ENCODE measurements at regions not wholly inside any gene's neighbourhood (a gene's known extent, or its start where the extent isn't known, plus 50 kb on each side); places are given as distances from the start of the nearest gene placed in this dataset.
A peak's percentile ranks its signal among the peaks of the same experiment; 100 is the strongest.

- H3K4me3 ChIP-seq (ENCODE audit: control insufficient read depth, low read depth, low read length), result no peak overlapping the region
- no peak for TF ChIP-seq CTCF (conservative IDR thresholded peaks at IDR 0.05; ENCODE audit: control insufficient read depth, insufficient read depth, low read depth, low read length)
- peak; percentile 69 for DNase-seq (ENCODE audit: low read depth)
Observed at GRCh38 chr15:62607643-62608042, 434.9 kb upstream of the TPM1 start.

GRCh38 chr15:62608369-62608768, 434.2 kb upstream of the TPM1 start:
- no peak for TF ChIP-seq CTCF (conservative IDR thresholded peaks at IDR 0.05; ENCODE audit: control insufficient read depth, insufficient read depth, low read depth, low read length)
- H3K4me3 ChIP-seq (ENCODE audit: control insufficient read depth, low read depth, low read length), result no peak overlapping the region
- DNase-seq (ENCODE audit: low read depth), result no peak

- no peak for DNase-seq (ENCODE audit: low read depth)
- TF ChIP-seq CTCF (conservative IDR thresholded peaks at IDR 0.05; ENCODE audit: control insufficient read depth, insufficient read depth, low read depth, low read length), result no peak
- H3K4me3 ChIP-seq (ENCODE audit: control insufficient read depth, low read depth, low read length), result no peak overlapping the region
Observed at GRCh38 chr15:62610265-62610869, 432.2 kb upstream of the TPM1 start.

- no peak for TF ChIP-seq CTCF (conservative IDR thresholded peaks at IDR 0.05; ENCODE audit: control insufficient read depth, insufficient read depth, low read depth, low read length)
- no peak for DNase-seq (ENCODE audit: low read depth)
Observed at GRCh38 chr15:62611002-62611401, 431.5 kb upstream of the TPM1 start.

GRCh38 chr15:62612183-62612733, 430.3 kb upstream of the TPM1 start:
- no peak for TF ChIP-seq CTCF (conservative IDR thresholded peaks at IDR 0.05; ENCODE audit: control insufficient read depth, insufficient read depth, low read depth, low read length)
- H3K4me3 ChIP-seq (ENCODE audit: control insufficient read depth, low read depth, low read length), result no peak overlapping the region
- no peak for DNase-seq (ENCODE audit: low read depth)

More at GRCh38 chr15:62611002-62611401, 431.5 kb upstream of the TPM1 start:
- H3K4me3 ChIP-seq (ENCODE audit: control insufficient read depth, low read depth, low read length), result no peak overlapping the region

GRCh38 chr15:62612771-62613170, 429.8 kb upstream of the TPM1 start:
- H3K4me3 ChIP-seq (ENCODE audit: control insufficient read depth, low read depth, low read length), result no peak overlapping the region
- TF ChIP-seq CTCF (conservative IDR thresholded peaks at IDR 0.05; ENCODE audit: control insufficient read depth, insufficient read depth, low read depth, low read length), result no peak
- DNase-seq (ENCODE audit: low read depth), result no peak
